ENCODE measurements at regions not wholly inside any gene's neighbourhood (a gene's known extent, or its start where the extent isn't known, plus 50 kb on each side); places are given as distances from the start of the nearest gene placed in this dataset.

DNA sequence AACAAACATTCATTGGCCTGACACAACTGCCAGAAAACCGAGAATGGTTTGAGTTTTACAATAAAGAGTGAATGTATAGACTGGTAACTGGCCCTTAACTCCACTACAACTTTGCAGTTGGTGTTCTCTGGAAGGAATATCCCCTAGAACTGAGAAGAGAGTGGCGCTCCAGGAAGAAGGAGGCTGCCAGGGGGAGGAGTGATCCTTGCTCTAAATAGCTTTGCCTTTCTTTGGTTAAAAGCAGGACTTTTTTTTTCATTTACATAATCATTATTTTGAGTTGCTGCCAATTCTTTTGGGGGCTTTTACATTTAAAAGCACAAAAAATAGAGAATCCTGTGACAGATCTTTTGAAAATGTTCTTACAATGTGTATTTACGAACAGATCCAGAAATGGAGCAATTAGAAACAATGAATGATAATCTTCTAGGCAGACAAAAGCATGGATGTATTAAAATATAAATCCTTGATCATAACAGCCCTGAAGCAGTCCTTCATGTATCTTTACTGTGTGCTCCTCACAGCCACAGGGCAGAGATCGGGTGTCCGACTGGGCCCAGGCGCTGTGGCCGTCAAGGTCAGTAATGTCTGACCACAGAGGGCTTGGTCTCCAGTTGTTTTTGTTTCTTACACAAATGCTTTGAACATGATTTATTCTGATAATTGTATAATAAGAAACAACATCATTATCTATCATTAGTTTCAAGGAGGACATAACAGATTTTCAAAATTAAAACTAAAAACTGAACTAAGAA, 612.2 kb downstream of the HDGFL1 start:
- ChIA-PET POLR2A (no interaction called here), CTCF (interaction anchor here in 1 of 2 donors (0.5 kb wide), 1 partner anchor 113 kb away, joined by 3 read pairs; no protein-coding TSS in a partner anchor)
- peaks cover 0 to 4% (median 2%) of the 10 kb centered on the region in 3 donors for H3K9me3 Mint-ChIP-seq
- no CpG with 5 or more reads among the region's 7 CpGs for WGBS (ENCODE audit: insufficient coverage)
- Histone ChIP-seq H3K4me1 (ENCODE audit: control insufficient read depth in 1 of 2, extremely low read depth in 1 of 2, insufficient read depth in 2 of 2, low read length in 2 of 2) (no peaks in the 10 kb centered on the region), H3K27ac (ENCODE audit: low read length) (no peak overlapping the region), H3K27me3 (replicated peaks in 1 of 2; ENCODE audit: control insufficient read depth in 2 of 2, extremely low read depth in 1 of 2, insufficient read depth in 2 of 2, low read length in 1 of 2) (no peaks in the 10 kb centered on the region), H3K9me3 (no peaks in the 10 kb centered on the region), H3K36me3 (ENCODE audit: control insufficient read depth in 2 of 2, extremely low read depth in 1 of 2, insufficient read depth in 1 of 2, low read length in 1 of 2) (no peaks in the 10 kb centered on the region), H3K4me3 (ENCODE audit: control insufficient read depth in 1 of 2, extremely low read depth in 1 of 2, low read length in 1 of 2) (no peak overlapping the region)
- no peak for ATAC-seq (replicated peaks in 1 of 4)
- no peaks in the 10 kb centered on the region for H3K36me3 Mint-ChIP-seq
- no peak overlapping the region for H3K4me3 Mint-ChIP-seq
- no peak for DNase-seq
- H3K27me3 Mint-ChIP-seq, result no peaks in the 10 kb centered on the region
- H3K27ac Mint-ChIP-seq, result no peak overlapping the region
- no peaks in the 10 kb centered on the region for H3K4me1 Mint-ChIP-seq

DNA sequence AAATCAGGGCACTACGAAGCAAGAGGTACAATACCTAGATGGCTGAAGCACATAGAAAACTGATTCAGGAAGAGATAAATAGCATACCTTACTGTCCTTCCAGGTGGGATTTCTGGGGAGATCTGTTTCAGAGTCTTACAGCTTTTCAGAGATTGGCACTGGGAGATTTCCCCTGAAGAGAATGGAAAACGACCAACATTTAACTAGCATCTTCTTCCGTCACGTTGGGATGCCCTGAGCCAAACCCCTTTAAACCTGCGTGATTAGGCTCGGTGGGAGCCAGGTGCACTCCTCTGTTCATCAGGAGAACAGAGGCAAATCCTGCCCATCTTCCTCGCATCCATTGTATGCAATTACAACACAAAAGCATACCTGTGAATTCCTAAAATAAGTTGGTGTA, 614.5 kb downstream of the HDGFL1 start:
- Histone ChIP-seq H3K4me3 (ENCODE audit: control insufficient read depth in 1 of 2, extremely low read depth in 1 of 2, low read length in 1 of 2) (no peak overlapping the region), H3K9me3 (no peaks in the 10 kb centered on the region), H3K27ac (ENCODE audit: low read length) (no peak overlapping the region), H3K4me1 (ENCODE audit: control insufficient read depth in 1 of 2, extremely low read depth in 1 of 2, insufficient read depth in 2 of 2, low read length in 2 of 2) (no peaks in the 10 kb centered on the region), H3K36me3 (ENCODE audit: control insufficient read depth in 2 of 2, extremely low read depth in 1 of 2, insufficient read depth in 1 of 2, low read length in 1 of 2) (no peaks in the 10 kb centered on the region), H3K27me3 (replicated peaks in 1 of 2; ENCODE audit: control insufficient read depth in 2 of 2, extremely low read depth in 1 of 2, insufficient read depth in 2 of 2, low read length in 1 of 2) (no peaks in the 10 kb centered on the region)
- Mint-ChIP-seq H3K4me3 (no peak overlapping the region), H3K27me3 (no peaks in the 10 kb centered on the region), H3K36me3 (no peaks in the 10 kb centered on the region), H3K27ac (no peak overlapping the region), H3K4me1 (no peaks in the 10 kb centered on the region), H3K9me3 (peaks cover 0 to 4% (median 0%) of the 10 kb centered on the region in 3 donors)
- ATAC-seq (replicated peaks in 1 of 4) (no peak), DNase-seq (no peak)
- 78% methylated on average over 5 of the region's 7 CpGs for WGBS (ENCODE audit: insufficient coverage)
- ChIA-PET POLR2A (no interaction called here), CTCF (no interaction called here)

DNA sequence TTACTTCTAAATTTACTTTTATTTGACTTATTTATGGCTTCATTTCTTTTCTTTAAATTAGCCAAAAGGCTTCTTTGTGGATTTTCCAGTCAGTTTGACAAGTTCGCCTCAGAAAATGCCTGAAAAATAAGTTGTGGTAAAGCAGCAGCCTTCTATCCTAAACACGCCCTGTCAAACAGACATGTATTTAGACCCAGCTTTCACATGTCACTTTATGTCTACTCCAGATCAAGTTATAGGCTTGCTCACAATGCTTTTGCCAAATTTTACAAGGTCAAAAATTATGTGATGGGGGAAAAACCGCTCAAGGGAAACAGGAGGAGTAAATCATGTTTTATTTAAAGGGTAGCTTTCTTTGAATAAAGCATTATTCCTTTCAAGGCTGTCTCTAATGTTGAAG, 615.0 kb downstream of the HDGFL1 start:
- Mint-ChIP-seq H3K27ac (no peak overlapping the region), H3K4me1 (no peaks in the 10 kb centered on the region)
- CTCF ChIA-PET, result no interaction called here

GRCh38 chr6:23195487-23195886, 626.1 kb downstream of the HDGFL1 start:
- Histone ChIP-seq H3K36me3 (ENCODE audit: control insufficient read depth in 2 of 2, extremely low read depth in 1 of 2, insufficient read depth in 1 of 2, low read length in 1 of 2) (no peaks in the 10 kb centered on the region), H3K27me3 (replicated peaks in 1 of 2; ENCODE audit: control insufficient read depth in 2 of 2, extremely low read depth in 1 of 2, insufficient read depth in 2 of 2, low read length in 1 of 2) (no peaks in the 10 kb centered on the region), H3K4me1 (ENCODE audit: control insufficient read depth in 1 of 2, extremely low read depth in 1 of 2, insufficient read depth in 2 of 2, low read length in 2 of 2) (no peaks in the 10 kb centered on the region), H3K4me3 (ENCODE audit: control insufficient read depth in 1 of 2, extremely low read depth in 1 of 2, low read length in 1 of 2) (no peak overlapping the region), H3K9me3 (no peaks in the 10 kb centered on the region), H3K27ac (ENCODE audit: low read length) (no peak overlapping the region)
- Mint-ChIP-seq H3K4me1 (no peaks in the 10 kb centered on the region), H3K36me3 (no peaks in the 10 kb centered on the region), H3K27me3 (no peaks in the 10 kb centered on the region), H3K27ac (no peak overlapping the region), H3K4me3 (no peak overlapping the region), H3K9me3 (peaks cover 3 to 12% (median 5%) of the 10 kb centered on the region in 3 donors)
- POLR2A ChIA-PET, result no interaction called here
- CTCF ChIA-PET, result no interaction called here
- DNase-seq (no peak), ATAC-seq (replicated peaks in 1 of 4) (no peak)
- WGBS (ENCODE audit: insufficient coverage), result 58% methylated on average over 2 of the region's 3 CpGs

More for the DNA sequence above, 615.0 kb downstream of the HDGFL1 start:
- no peak for DNase-seq
- H3K4me3 ChIP-seq (ENCODE audit: control insufficient read depth in 1 of 2, extremely low read depth in 1 of 2, low read length in 1 of 2), result no peak overlapping the region
- POLR2A ChIA-PET, result no interaction called here
- no peak overlapping the region for H3K27ac ChIP-seq (ENCODE audit: low read length)
- no peaks in the 10 kb centered on the region for H3K27me3 ChIP-seq (replicated peaks in 1 of 2; ENCODE audit: control insufficient read depth in 2 of 2, extremely low read depth in 1 of 2, insufficient read depth in 2 of 2, low read length in 1 of 2)
- Mint-ChIP-seq H3K36me3 (no peaks in the 10 kb centered on the region), H3K27me3 (no peaks in the 10 kb centered on the region), H3K9me3 (peaks cover 0 to 4% (median 0%) of the 10 kb centered on the region in 3 donors), H3K4me3 (no peak overlapping the region)
- no peaks in the 10 kb centered on the region for H3K9me3 ChIP-seq
- WGBS (ENCODE audit: insufficient coverage), result no CpG with 5 or more reads among the region's 3 CpGs
- H3K4me1 ChIP-seq (ENCODE audit: control insufficient read depth in 1 of 2, extremely low read depth in 1 of 2, insufficient read depth in 2 of 2, low read length in 2 of 2), result no peaks in the 10 kb centered on the region
- ATAC-seq (replicated peaks in 1 of 4), result no peak
- no peaks in the 10 kb centered on the region for H3K36me3 ChIP-seq (ENCODE audit: control insufficient read depth in 2 of 2, extremely low read depth in 1 of 2, insufficient read depth in 1 of 2, low read length in 1 of 2)

DNA sequence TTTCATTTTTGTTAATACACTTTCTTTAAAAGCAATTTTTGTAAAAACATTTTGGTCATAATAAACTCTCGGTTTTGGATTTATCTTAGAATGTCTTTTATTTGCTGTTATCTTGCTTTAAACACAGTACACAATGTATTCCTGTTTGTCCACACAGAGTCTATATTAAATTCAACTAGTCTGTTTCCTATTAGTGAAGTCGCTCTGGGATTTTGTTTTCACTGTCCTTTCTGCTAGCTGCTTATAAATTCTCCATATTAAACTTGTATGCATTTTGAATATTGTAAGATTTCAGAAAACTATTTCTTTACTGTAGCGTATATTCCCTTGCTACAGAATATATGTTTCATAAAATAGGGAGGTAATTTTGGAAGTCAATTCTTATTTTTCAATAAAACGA, 630.2 kb downstream of the HDGFL1 start:
- Histone ChIP-seq H3K27ac (ENCODE audit: low read length) (no peak overlapping the region), H3K27me3 (replicated peaks in 1 of 2; ENCODE audit: control insufficient read depth in 2 of 2, extremely low read depth in 1 of 2, insufficient read depth in 2 of 2, low read length in 1 of 2) (no peaks in the 10 kb centered on the region), H3K36me3 (ENCODE audit: control insufficient read depth in 2 of 2, extremely low read depth in 1 of 2, insufficient read depth in 1 of 2, low read length in 1 of 2) (no peaks in the 10 kb centered on the region), H3K4me1 (ENCODE audit: control insufficient read depth in 1 of 2, extremely low read depth in 1 of 2, insufficient read depth in 2 of 2, low read length in 2 of 2) (no peaks in the 10 kb centered on the region), H3K4me3 (ENCODE audit: control insufficient read depth in 1 of 2, extremely low read depth in 1 of 2, low read length in 1 of 2) (no peak overlapping the region), H3K9me3 (no peaks in the 10 kb centered on the region)
- Mint-ChIP-seq H3K4me1 (no peaks in the 10 kb centered on the region), H3K4me3 (no peak overlapping the region), H3K36me3 (no peaks in the 10 kb centered on the region), H3K27me3 (no peaks in the 10 kb centered on the region), H3K27ac (no peak overlapping the region), H3K9me3 (peaks cover 3 to 8% (median 7%) of the 10 kb centered on the region in 3 donors)
- DNase-seq (no peak), ATAC-seq (replicated peaks in 1 of 4) (no peak)
- WGBS (ENCODE audit: insufficient coverage), result no CpG with 5 or more reads among the region's 4 CpGs
- POLR2A ChIA-PET, result no interaction called here
- CTCF ChIA-PET, result no interaction called here

DNA sequence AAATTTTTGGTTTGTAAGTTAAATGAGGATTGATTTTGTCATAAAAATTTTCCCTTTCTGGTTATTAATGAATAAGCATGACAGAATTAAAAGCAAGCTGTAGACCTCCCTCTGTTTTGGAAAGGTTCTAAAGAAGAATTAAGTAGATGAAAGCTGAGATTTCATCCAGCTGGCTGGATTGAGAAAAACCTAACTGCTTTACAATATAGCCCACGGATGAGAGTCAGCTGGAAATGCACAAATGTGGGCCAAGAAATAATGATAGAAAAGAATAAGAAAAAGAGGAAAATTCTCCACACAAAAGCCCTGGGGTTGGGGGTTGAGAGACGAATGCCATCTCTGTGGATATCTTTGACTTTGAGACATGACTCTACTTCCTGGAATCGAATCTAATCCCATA, 631.6 kb downstream of the HDGFL1 start:
- Mint-ChIP-seq H3K9me3 (peaks cover 3 to 9% (median 8%) of the 10 kb centered on the region in 3 donors), H3K36me3 (no peaks in the 10 kb centered on the region), H3K4me3 (no peak overlapping the region), H3K4me1 (no peaks in the 10 kb centered on the region), H3K27me3 (no peaks in the 10 kb centered on the region), H3K27ac (no peak overlapping the region)
- no peaks in the 10 kb centered on the region for H3K9me3 ChIP-seq
- no peaks in the 10 kb centered on the region for H3K27me3 ChIP-seq (replicated peaks in 1 of 2; ENCODE audit: control insufficient read depth in 2 of 2, extremely low read depth in 1 of 2, insufficient read depth in 2 of 2, low read length in 1 of 2)
- ATAC-seq (replicated peaks in 1 of 4) (no peak), DNase-seq (no peak)
- no peaks in the 10 kb centered on the region for H3K36me3 ChIP-seq (ENCODE audit: control insufficient read depth in 2 of 2, extremely low read depth in 1 of 2, insufficient read depth in 1 of 2, low read length in 1 of 2)
- CTCF ChIA-PET, result no interaction called here
- H3K4me3 ChIP-seq (ENCODE audit: control insufficient read depth in 1 of 2, extremely low read depth in 1 of 2, low read length in 1 of 2), result no peak overlapping the region
- H3K27ac ChIP-seq (ENCODE audit: low read length), result no peak overlapping the region
- WGBS (ENCODE audit: insufficient coverage), result no CpG with 5 or more reads among the region's 3 CpGs
- no peaks in the 10 kb centered on the region for H3K4me1 ChIP-seq (ENCODE audit: control insufficient read depth in 1 of 2, extremely low read depth in 1 of 2, insufficient read depth in 2 of 2, low read length in 2 of 2)
- POLR2A ChIA-PET, result no interaction called here

- H3K9me3 Mint-ChIP-seq, result peaks cover 3 to 11% (median 8%) of the 10 kb centered on the region in 3 donors
- H3K4me3 Mint-ChIP-seq, result no peak overlapping the region
- WGBS (ENCODE audit: insufficient coverage), result no CpG with 5 or more reads among the region's 5 CpGs
- H3K27ac Mint-ChIP-seq, result no peak overlapping the region
- H3K36me3 Mint-ChIP-seq, result no peaks in the 10 kb centered on the region
- no peaks in the 10 kb centered on the region for H3K27me3 Mint-ChIP-seq
- H3K4me1 Mint-ChIP-seq, result no peaks in the 10 kb centered on the region
- no peak overlapping the region for H3K4me3 ChIP-seq (ENCODE audit: control insufficient read depth in 1 of 2, extremely low read depth in 1 of 2, low read length in 1 of 2)
- no peaks in the 10 kb centered on the region for H3K27me3 ChIP-seq (replicated peaks in 1 of 2; ENCODE audit: control insufficient read depth in 2 of 2, extremely low read depth in 1 of 2, insufficient read depth in 2 of 2, low read length in 1 of 2)
- H3K4me1 ChIP-seq (ENCODE audit: control insufficient read depth in 1 of 2, extremely low read depth in 1 of 2, insufficient read depth in 2 of 2, low read length in 2 of 2), result no peaks in the 10 kb centered on the region
- H3K36me3 ChIP-seq (ENCODE audit: control insufficient read depth in 2 of 2, extremely low read depth in 1 of 2, insufficient read depth in 1 of 2, low read length in 1 of 2), result no peaks in the 10 kb centered on the region
- ATAC-seq (replicated peaks in 1 of 4), result no peak
- no peak overlapping the region for H3K27ac ChIP-seq (ENCODE audit: low read length)
- ChIA-PET POLR2A (no interaction called here), CTCF (no interaction called here)
- DNase-seq, result no peak
- H3K9me3 ChIP-seq, result no peaks in the 10 kb centered on the region
Measured at GRCh38 chr6:23202207-23202606, 632.8 kb downstream of the HDGFL1 start.

Measured in T-cell (primary cell).